WTC11 (cell line): ENCODE measurements at regions not wholly inside any gene's neighbourhood (a gene's known extent, or its start where the extent isn't known, plus 50 kb on each side); places are given as distances from the start of the nearest gene placed in this dataset.
A peak's percentile ranks its signal among the peaks of the same experiment; 100 is the strongest.

Experiments
- ATAC-seq: fragments of 200-7000 bp; cut with Tn5 transposase; 2 replicates; pipeline ENCODE4 v1.10.0; 2021; ENCODE audit warnings: mild to moderate bottlenecking, moderate library complexity
- CTCF ChIA-PET: fragments of 300-600 bp; sonication (Branson Sonifier 250); formaldehyde crosslinking; loops from one replicate; lab custom pipeline; 2021; ENCODE audit warnings: antibody characterized with exemption; lab: Charles Lee
- POLR2A ChIA-PET: fragments of 350-600 bp; sonication (Branson Sonifier 250); formaldehyde crosslinking; loops from one replicate; lab custom pipeline; 2021; ENCODE audit warnings: antibody characterized with exemption; lab: Charles Lee
- DNase-seq: peaks from one replicate; pipeline ENCODE4 v3.0.0; 2021; ENCODE audit warnings: low spot score
- H3K27ac Mint-ChIP-seq: 2 replicates; pipeline ENCODE4 v1.8.0; 2021; ENCODE audit warnings: mixed read lengths
- H3K27me3 Mint-ChIP-seq: 2 replicates; pipeline ENCODE4 v1.8.0; 2021; ENCODE audit warnings: low read depth, mild to moderate bottlenecking, moderate library complexity, mixed read lengths
- H3K36me3 Mint-ChIP-seq: 2 replicates; pipeline ENCODE4 v1.8.0; 2021; ENCODE audit warnings: mixed read lengths
- H3K4me1 Mint-ChIP-seq: 2 replicates; pipeline ENCODE4 v1.8.0; 2022; ENCODE audit warnings: mixed read lengths
- H3K4me3 Mint-ChIP-seq: 2 replicates; pipeline ENCODE4 v1.8.0; 2021; ENCODE audit warnings: mild to moderate bottlenecking, moderate library complexity, mixed read lengths
- H3K9me3 Mint-ChIP-seq: 2 replicates; pipeline ENCODE4 v1.8.0; 2021; ENCODE audit warnings: mixed read lengths
- CBFB ChIP-seq: sonication (generic); formaldehyde crosslinking; IDR thresholded peaks from 2 replicates; pipeline ENCODE4 v1.8.1; 2022; ENCODE audit warnings: mild to moderate bottlenecking, low read depth, missing genetic modification reagents
- CREB1 ChIP-seq: sonication (generic); formaldehyde crosslinking; IDR thresholded peaks from 2 replicates; pipeline ENCODE4 v1.8.0; 2023; ENCODE audit warnings: mild to moderate bottlenecking, missing genetic modification reagents
- ELF4 ChIP-seq: sonication (generic); formaldehyde crosslinking; IDR thresholded peaks from 2 replicates; pipeline ENCODE4 v1.8.1; 2022; ENCODE audit warnings: low read depth, mild to moderate bottlenecking, moderate library complexity, missing genetic modification reagents
- EMX1 ChIP-seq: fragments of 250-450 bp; sonication (Bioruptor Pico); IDR thresholded peaks from 2 replicates; pipeline ENCODE4 v1.8.0; 2021; ENCODE audit warnings: mild to moderate bottlenecking
- ETV6 ChIP-seq: sonication (generic); formaldehyde crosslinking; IDR thresholded peaks from 2 replicates; pipeline ENCODE4 v1.8.1; 2022; ENCODE audit warnings: mild to moderate bottlenecking, missing genetic modification reagents
- JAZF1 ChIP-seq: fragments of 250-450 bp; sonication (Bioruptor Pico); IDR thresholded peaks from 2 replicates; pipeline ENCODE4 v1.9.0; 2021; ENCODE audit warnings: moderate library complexity, mild to moderate bottlenecking, inconsistent platforms
- KAT7 ChIP-seq: sonication (generic); formaldehyde crosslinking; IDR thresholded peaks from 2 replicates; pipeline ENCODE4 v1.8.1; 2023; ENCODE audit warnings: missing genetic modification reagents, mild to moderate bottlenecking, borderline replicate concordance
- NR3C1 ChIP-seq: sonication (generic); formaldehyde crosslinking; conservative IDR thresholded peaks from 2 replicates; pipeline ENCODE4 v1.8.1; 2023; ENCODE audit warnings: low read depth, mild to moderate bottlenecking, missing genetic modification reagents
- RORB ChIP-seq: fragments of 250-450 bp; sonication (Bioruptor Pico); IDR thresholded peaks from 2 replicates; pipeline ENCODE4 v1.9.0; 2021; ENCODE audit warnings: mild to moderate bottlenecking
- TEAD1 ChIP-seq: sonication (generic); formaldehyde crosslinking; IDR thresholded peaks from 2 replicates; pipeline ENCODE4 v1.8.0; 2022; ENCODE audit warnings: mild to moderate bottlenecking, missing genetic modification reagents
- USF2 ChIP-seq: sonication (generic); formaldehyde crosslinking; IDR thresholded peaks from 2 replicates; pipeline ENCODE4 v1.8.1; 2023; ENCODE audit warnings: mild to moderate bottlenecking, missing genetic modification reagents, moderate library complexity
- ZBTB43 ChIP-seq: sonication (generic); formaldehyde crosslinking; IDR thresholded peaks from 2 replicates; pipeline ENCODE4 v1.8.1; 2023; ENCODE audit warnings: mild to moderate bottlenecking, missing genetic modification reagents
- TF ChIP-seq, protein P1 (sequence below): sonication (generic); formaldehyde crosslinking; IDR thresholded peaks from 2 replicates; pipeline ENCODE4 v1.8.0; 2022; ENCODE audit warnings: mild to moderate bottlenecking, missing genetic modification reagents
- TF ChIP-seq, protein P2 (sequence below): sonication (generic); formaldehyde crosslinking; IDR thresholded peaks from 2 replicates; pipeline ENCODE4 v1.8.0; 2022; ENCODE audit warnings: mild to moderate bottlenecking, missing genetic modification reagents

DNA sequence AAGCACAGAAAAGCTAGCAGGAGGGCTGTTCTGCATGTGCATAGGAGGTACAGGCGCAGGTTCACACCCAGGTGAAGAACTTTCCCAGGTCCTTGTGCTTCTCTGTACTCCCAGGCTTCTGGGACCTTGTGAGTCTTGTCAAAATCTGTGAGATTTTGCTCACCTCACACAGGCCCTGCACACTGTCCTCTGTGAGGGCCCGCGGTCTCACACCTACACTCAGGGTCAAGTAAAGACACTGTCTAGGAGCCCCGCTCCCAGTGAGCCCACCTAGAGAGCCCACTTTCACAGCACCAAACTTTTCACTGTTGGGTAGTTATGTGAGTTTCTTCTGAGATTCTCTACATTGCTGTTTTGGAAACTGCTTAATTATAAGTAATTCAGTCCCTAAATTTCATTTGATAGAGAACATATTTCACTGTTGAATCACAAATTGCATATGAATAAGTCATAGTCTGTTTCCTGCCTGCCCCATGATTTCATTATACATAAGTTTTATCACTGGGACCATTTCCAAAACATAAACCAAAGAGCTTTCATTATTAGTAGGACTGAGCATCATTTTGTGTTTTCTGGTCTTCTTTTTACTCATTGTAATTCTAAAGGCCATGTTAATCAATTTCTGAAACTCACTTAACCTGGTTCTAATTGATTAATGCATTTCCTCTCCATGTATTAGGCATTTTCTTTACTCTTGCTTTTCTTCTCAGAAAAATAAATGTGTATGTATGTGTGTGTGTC is 234.2 kb upstream of the SPOPL start:
- DNase-seq (no peak), ATAC-seq (peak; percentile 47)
- ChIA-PET POLR2A (no interaction called here), CTCF (no interaction called here)
- no peak overlapping the region for H3K4me3 Mint-ChIP-seq
- H3K36me3 Mint-ChIP-seq = peaks cover 26% of the 10 kb centered on the region
- no peak overlapping the region for H3K27ac Mint-ChIP-seq
- peaks cover 35% of the 10 kb centered on the region for H3K9me3 Mint-ChIP-seq
- H3K27me3 Mint-ChIP-seq = peaks cover 4% of the 10 kb centered on the region; the same call in 1 of the 2 replicates
- no peak for TF ChIP-seq KAT7 (CRISPR knock-in tag)
- no peak for TF ChIP-seq ZBTB43
- TF ChIP-seq EMX1 (CRISPR knock-in tag) = no peak
- no peak for TF ChIP-seq CREB1 (CRISPR knock-in tag)
- no peak for TF ChIP-seq JAZF1 (CRISPR knock-in tag)
- TF ChIP-seq NR3C1 (CRISPR knock-in tag) = no peak
- TF ChIP-seq, protein P1, sequence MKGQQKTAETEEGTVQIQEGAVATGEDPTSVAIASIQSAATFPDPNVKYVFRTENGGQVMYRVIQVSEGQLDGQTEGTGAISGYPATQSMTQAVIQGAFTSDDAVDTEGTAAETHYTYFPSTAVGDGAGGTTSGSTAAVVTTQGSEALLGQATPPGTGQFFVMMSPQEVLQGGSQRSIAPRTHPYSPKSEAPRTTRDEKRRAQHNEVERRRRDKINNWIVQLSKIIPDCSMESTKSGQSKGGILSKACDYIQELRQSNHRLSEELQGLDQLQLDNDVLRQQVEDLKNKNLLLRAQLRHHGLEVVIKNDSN (CRISPR knock-in tag) = no peak
- no peak for TF ChIP-seq ETV6 (CRISPR knock-in tag)
- TF ChIP-seq, protein P2, sequence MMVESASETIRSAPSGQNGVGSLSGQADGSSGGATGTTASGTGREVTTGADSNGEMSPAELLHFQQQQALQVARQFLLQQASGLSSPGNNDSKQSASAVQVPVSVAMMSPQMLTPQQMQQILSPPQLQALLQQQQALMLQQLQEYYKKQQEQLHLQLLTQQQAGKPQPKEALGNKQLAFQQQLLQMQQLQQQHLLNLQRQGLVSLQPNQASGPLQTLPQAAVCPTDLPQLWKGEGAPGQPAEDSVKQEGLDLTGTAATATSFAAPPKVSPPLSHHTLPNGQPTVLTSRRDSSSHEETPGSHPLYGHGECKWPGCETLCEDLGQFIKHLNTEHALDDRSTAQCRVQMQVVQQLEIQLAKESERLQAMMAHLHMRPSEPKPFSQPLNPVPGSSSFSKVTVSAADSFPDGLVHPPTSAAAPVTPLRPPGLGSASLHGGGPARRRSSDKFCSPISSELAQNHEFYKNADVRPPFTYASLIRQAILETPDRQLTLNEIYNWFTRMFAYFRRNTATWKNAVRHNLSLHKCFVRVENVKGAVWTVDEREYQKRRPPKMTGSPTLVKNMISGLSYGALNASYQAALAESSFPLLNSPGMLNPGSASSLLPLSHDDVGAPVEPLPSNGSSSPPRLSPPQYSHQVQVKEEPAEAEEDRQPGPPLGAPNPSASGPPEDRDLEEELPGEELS = no peak
- peaks cover 23% of the 10 kb centered on the region for H3K4me1 Mint-ChIP-seq

DNA sequence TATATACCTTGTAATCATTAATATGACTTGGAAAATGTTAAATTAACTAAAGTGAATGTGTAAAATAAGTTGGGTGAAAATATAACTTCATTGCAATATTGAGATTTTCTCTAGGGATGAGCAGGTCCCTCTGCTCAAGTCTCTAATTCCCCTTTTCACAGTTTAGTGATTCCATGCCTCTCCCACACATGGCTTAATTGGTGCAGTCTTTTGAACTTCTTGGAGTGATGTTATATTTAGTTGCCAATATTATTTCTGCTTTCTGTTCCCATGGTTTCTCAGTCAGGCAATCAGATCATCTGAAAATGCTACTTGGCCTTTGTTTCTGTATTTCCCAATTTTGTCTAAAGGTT is 233.7 kb upstream of the SPOPL start:
- H3K36me3 Mint-ChIP-seq = peaks cover 26% of the 10 kb centered on the region
- H3K4me1 Mint-ChIP-seq = peaks cover 26% of the 10 kb centered on the region
- H3K9me3 Mint-ChIP-seq = peaks cover 35% of the 10 kb centered on the region
- H3K27ac Mint-ChIP-seq = peak overlapping the region; percentile 51; the same call in 1 of the 2 replicates
- H3K27me3 Mint-ChIP-seq = no peaks in the 10 kb centered on the region; the same call in 1 of the 2 replicates
- no peak for DNase-seq
- ChIA-PET CTCF (no interaction called here), POLR2A (no interaction called here)
- no peak overlapping the region for H3K4me3 Mint-ChIP-seq
- TF ChIP-seq USF2 (CRISPR knock-in tag) = no peak
- TF ChIP-seq CREB1 (CRISPR knock-in tag) = no peak
- TF ChIP-seq, all 79 proteins: peak for 0
- no peak for ATAC-seq

DNA sequence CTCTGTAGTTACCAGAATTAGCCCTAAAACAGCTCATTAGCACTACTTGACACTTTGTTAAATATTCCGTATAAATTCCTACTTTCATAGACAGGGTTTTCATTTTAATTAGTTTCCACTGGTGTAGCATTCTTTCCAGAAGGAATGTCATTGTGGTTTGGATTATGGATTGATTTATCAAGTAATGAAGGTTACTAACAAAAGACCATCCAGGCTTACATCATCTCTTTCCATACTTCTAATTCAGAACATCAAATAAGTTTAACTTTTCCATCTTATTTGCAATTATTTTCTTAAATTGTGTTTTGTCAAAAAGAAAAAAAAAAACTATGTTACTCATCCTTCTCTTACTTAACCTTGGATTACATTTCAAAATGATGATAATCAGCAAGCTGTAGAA is 231.8 kb upstream of the SPOPL start:
- peaks cover 19% of the 10 kb centered on the region for H3K36me3 Mint-ChIP-seq
- no peak for DNase-seq
- TF ChIP-seq RORB (CRISPR knock-in tag) (no peak), CBFB (CRISPR knock-in tag) (no peak), TEAD1 (CRISPR knock-in tag) (no peak)
- TF ChIP-seq, all 79 proteins: peak for 0
- no peak for ATAC-seq
- CTCF ChIA-PET = no interaction called here
- no peaks in the 10 kb centered on the region; the same call in 1 of the 2 replicates for H3K27me3 Mint-ChIP-seq
- POLR2A ChIA-PET = no interaction called here
- peaks cover 30% of the 10 kb centered on the region for H3K9me3 Mint-ChIP-seq
- no peak overlapping the region for H3K4me3 Mint-ChIP-seq
- peaks cover 43% of the 10 kb centered on the region for H3K4me1 Mint-ChIP-seq
- H3K27ac Mint-ChIP-seq = no peak overlapping the region

GRCh38 chr2:138271467-138271866 is 230.1 kb upstream of the SPOPL start:
- ChIA-PET POLR2A (interaction anchor here (0.6 kb wide), 1 partner anchor 188 kb away, joined by 4 read pairs; no protein-coding TSS in a partner anchor), CTCF (no interaction called here)
- no peaks in the 10 kb centered on the region; the same call in 1 of the 2 replicates for H3K27me3 Mint-ChIP-seq
- H3K9me3 Mint-ChIP-seq = peaks cover 26% of the 10 kb centered on the region
- TF ChIP-seq ELF4 (CRISPR knock-in tag) = no peak
- TF ChIP-seq, protein P1 (CRISPR knock-in tag) = 0 out of 2 replicates have a peak, but pooled peaks have one; percentile 44
- H3K36me3 Mint-ChIP-seq = peaks cover 19% of the 10 kb centered on the region
- no peak overlapping the region for H3K4me3 Mint-ChIP-seq
- peak; percentile 21 for DNase-seq
- ATAC-seq = peak; percentile 71
- H3K27ac Mint-ChIP-seq = no peak overlapping the region
- peaks cover 60% of the 10 kb centered on the region for H3K4me1 Mint-ChIP-seq
